ENCODE measurements at regions not wholly inside any gene's neighbourhood (a gene's known extent, or its start where the extent isn't known, plus 50 kb on each side); places are given as distances from the start of the nearest gene placed in this dataset.

DNA sequence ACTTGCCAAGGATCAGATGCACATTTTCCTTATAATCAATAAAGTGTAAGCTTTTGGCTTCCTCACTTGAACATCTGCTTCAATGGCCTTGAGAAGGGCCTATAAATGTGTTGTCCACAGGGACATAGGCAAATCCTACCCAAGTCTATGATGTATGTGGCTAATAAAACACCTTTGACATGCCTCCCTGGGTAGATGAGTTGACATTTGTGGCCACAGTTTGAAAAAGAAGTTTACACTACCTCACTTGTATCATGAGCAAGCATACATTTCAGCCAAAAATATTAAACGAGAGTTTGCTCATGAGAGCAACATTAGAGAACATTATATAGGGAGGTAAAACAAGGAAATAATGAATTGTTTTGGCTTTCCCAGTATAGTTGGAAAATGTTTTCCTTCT, 1067.7 kb downstream of the C4orf33 start:
- TF ChIP-seq ZFX (IDR thresholded peaks at IDR 0.05; ENCODE audit: borderline replicate concordance): no peak
- TF ChIP-seq, protein P1, sequence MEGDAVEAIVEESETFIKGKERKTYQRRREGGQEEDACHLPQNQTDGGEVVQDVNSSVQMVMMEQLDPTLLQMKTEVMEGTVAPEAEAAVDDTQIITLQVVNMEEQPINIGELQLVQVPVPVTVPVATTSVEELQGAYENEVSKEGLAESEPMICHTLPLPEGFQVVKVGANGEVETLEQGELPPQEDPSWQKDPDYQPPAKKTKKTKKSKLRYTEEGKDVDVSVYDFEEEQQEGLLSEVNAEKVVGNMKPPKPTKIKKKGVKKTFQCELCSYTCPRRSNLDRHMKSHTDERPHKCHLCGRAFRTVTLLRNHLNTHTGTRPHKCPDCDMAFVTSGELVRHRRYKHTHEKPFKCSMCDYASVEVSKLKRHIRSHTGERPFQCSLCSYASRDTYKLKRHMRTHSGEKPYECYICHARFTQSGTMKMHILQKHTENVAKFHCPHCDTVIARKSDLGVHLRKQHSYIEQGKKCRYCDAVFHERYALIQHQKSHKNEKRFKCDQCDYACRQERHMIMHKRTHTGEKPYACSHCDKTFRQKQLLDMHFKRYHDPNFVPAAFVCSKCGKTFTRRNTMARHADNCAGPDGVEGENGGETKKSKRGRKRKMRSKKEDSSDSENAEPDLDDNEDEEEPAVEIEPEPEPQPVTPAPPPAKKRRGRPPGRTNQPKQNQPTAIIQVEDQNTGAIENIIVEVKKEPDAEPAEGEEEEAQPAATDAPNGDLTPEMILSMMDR (IDR thresholded peaks at IDR 0.05): no peak
- H3K27ac ChIP-seq: no peak overlapping the region

- no peak overlapping the region for H3K27ac ChIP-seq
- TF ChIP-seq, protein P1 (IDR thresholded peaks at IDR 0.05): no peak
- no peak for TF ChIP-seq ZFX (IDR thresholded peaks at IDR 0.05; ENCODE audit: borderline replicate concordance)
Measured at GRCh38 chr4:130165381-130165780, 1069.4 kb downstream of the C4orf33 start.

DNA sequence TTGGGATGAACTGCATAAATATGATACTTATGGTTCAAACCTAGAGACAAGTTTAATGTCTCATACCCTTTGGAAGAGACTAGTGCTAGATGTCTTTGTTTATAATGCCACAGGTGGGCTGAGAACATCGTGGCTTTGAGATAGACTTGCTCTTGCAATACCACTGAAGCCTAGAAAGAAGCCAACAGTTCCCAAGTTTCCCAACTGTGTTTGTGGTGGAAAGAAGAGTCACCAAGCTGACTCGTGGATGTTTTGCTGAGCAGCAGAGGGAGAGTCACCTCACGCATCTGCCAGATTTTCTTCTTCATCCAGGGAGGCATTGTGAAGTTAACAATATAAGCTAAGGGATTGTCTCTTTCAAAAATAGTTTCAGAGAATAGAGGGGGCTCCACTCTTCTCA, 1076.2 kb downstream of the C4orf33 start:
- no peak overlapping the region for H3K27ac ChIP-seq
- TF ChIP-seq, protein P1 (IDR thresholded peaks at IDR 0.05): no peak

DNA sequence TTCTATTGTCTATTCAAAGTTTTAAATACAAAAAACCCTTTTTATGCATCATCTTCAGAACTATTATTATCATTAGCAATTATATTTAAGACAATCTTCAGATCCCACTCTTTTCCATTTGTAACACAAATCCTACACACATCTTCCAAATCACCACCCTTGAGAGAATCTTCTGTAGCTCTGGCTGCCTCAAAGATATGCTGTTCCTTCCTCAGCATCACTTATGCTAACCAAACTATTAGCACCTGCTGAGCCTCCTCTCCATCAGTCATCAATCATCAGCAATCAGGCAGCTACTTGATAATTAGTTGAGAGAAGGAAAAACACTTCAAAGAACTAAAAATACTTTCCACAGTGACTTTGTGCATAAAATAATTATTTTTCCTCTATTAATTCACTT, 1082.2 kb downstream of the C4orf33 start:
- no peak for TF ChIP-seq ZFX (IDR thresholded peaks at IDR 0.05; ENCODE audit: borderline replicate concordance)
- TF ChIP-seq, protein P1 (IDR thresholded peaks at IDR 0.05): no peak
- no peak overlapping the region for H3K27ac ChIP-seq

- TF ChIP-seq, protein P1 (IDR thresholded peaks at IDR 0.05): no peak
- no peak for TF ChIP-seq ZFX (IDR thresholded peaks at IDR 0.05; ENCODE audit: borderline replicate concordance)
- no peak overlapping the region for H3K27ac ChIP-seq
Measured at GRCh38 chr4:130183096-130183495, 1087.1 kb downstream of the C4orf33 start.

- no peak overlapping the region for H3K27ac ChIP-seq
- TF ChIP-seq ZFX (IDR thresholded peaks at IDR 0.05; ENCODE audit: borderline replicate concordance): no peak
- TF ChIP-seq, protein P1 (IDR thresholded peaks at IDR 0.05): no peak
Measured at GRCh38 chr4:130183766-130184165, 1087.8 kb downstream of the C4orf33 start.

GRCh38 chr4:130185123-130185522, 1089.2 kb downstream of the C4orf33 start:
- TF ChIP-seq ZFX (IDR thresholded peaks at IDR 0.05; ENCODE audit: borderline replicate concordance): no peak
- TF ChIP-seq, protein P1 (IDR thresholded peaks at IDR 0.05): no peak
- H3K27ac ChIP-seq: no peak overlapping the region
